ENCODE measurements at regions not wholly inside any gene's neighbourhood (a gene's known extent, or its start where the extent isn't known, plus 50 kb on each side); places are given as distances from the start of the nearest gene placed in this dataset.

GRCh38 chr16:48887646-48888210, 277.7 kb upstream of the N4BP1 start:
- TF ChIP-seq CTCF (IDR thresholded peaks at IDR 0.05) (no peak), POLR2A (IDR thresholded peaks at IDR 0.05) (no peak), EP300 (IDR thresholded peaks at IDR 0.05) (no peak)

All from ovary (tissue), 3 donors.